Activated CD4-positive, alpha-beta T cell treated with anti-CD3 and anti-CD28 coated beads for 24 hours (primary cell): ENCODE measurements at regions not wholly inside any gene's neighbourhood (a gene's known extent, or its start where the extent isn't known, plus 50 kb on each side); places are given as distances from the start of the nearest gene placed in this dataset.

Source experiments
- DNase-seq, 2 donors: peaks; one replicate each; pipeline ENCODE4 v3.0.0-alpha.2; 2020; ENCODE audit warnings: low read depth in 2 of 2

- DNase-seq = no peak
Observed at GRCh38 chr9:86830356-86830755, 117.0 kb downstream of the GAS1 start.

GRCh38 chr9:86829496-86830046 is 117.7 kb downstream of the GAS1 start:
- DNase-seq = no peak

- no peak for DNase-seq
Observed at GRCh38 chr9:86828631-86829030, 118.7 kb downstream of the GAS1 start.

GRCh38 chr9:86827893-86828292 is 119.4 kb downstream of the GAS1 start:
- DNase-seq = no peak

GRCh38 chr9:86825299-86825698 is 122.0 kb downstream of the GAS1 start:
- no peak for DNase-seq

GRCh38 chr9:86822006-86822801 is 125.1 kb downstream of the GAS1 start:
- no peak for DNase-seq

GRCh38 chr9:86821006-86821845 is 126.1 kb downstream of the GAS1 start:
- no peak for DNase-seq

- DNase-seq = no peak
Observed at GRCh38 chr9:86819552-86819951, 127.8 kb downstream of the GAS1 start.

GRCh38 chr9:86818636-86819035 is 128.7 kb downstream of the GAS1 start:
- no peak for DNase-seq

- no peak for DNase-seq
Observed at GRCh38 chr9:86816868-86817267, 130.4 kb downstream of the GAS1 start.

GRCh38 chr9:86816366-86816765 is 130.9 kb downstream of the GAS1 start:
- no peak for DNase-seq

GRCh38 chr9:86812616-86813015 is 134.7 kb downstream of the GAS1 start:
- DNase-seq = no peak

GRCh38 chr9:86809759-86810367 is 137.4 kb downstream of the GAS1 start:
- DNase-seq = no peak

- DNase-seq = no peak
Observed at GRCh38 chr9:86809151-86809550, 138.2 kb downstream of the GAS1 start.

- no peak for DNase-seq
Observed at GRCh38 chr9:86807367-86807976, 139.8 kb downstream of the GAS1 start.

GRCh38 chr9:86804011-86804410 is 143.3 kb downstream of the GAS1 start:
- DNase-seq = no peak

GRCh38 chr9:86802900-86803673 is 144.2 kb downstream of the GAS1 start:
- DNase-seq = no peak

GRCh38 chr9:86801246-86801645 is 146.1 kb downstream of the GAS1 start:
- DNase-seq = no peak

GRCh38 chr9:86800681-86801080 is 146.6 kb downstream of the GAS1 start:
- DNase-seq = no peak

GRCh38 chr9:86798966-86799365 is 148.3 kb downstream of the GAS1 start:
- no peak for DNase-seq

GRCh38 chr9:86796666-86797065 is 150.6 kb downstream of the GAS1 start:
- no peak for DNase-seq
